NT2/D1 (cell line): ENCODE measurements at regions not wholly inside any gene's neighbourhood (a gene's known extent, or its start where the extent isn't known, plus 50 kb on each side); places are given as distances from the start of the nearest gene placed in this dataset.

Experiments
- YY1 ChIP-seq: IDR thresholded peaks from 2 replicates; pipeline ENCODE4 v1.6.1; 2011; ENCODE audit not compliant: insufficient read length, insufficient read depth
- ZNF274 ChIP-seq: IDR thresholded peaks from 2 replicates; pipeline ENCODE4 v1.6.1; 2011; ENCODE audit warnings: mild to moderate bottlenecking, low read depth, low read length

DNA sequence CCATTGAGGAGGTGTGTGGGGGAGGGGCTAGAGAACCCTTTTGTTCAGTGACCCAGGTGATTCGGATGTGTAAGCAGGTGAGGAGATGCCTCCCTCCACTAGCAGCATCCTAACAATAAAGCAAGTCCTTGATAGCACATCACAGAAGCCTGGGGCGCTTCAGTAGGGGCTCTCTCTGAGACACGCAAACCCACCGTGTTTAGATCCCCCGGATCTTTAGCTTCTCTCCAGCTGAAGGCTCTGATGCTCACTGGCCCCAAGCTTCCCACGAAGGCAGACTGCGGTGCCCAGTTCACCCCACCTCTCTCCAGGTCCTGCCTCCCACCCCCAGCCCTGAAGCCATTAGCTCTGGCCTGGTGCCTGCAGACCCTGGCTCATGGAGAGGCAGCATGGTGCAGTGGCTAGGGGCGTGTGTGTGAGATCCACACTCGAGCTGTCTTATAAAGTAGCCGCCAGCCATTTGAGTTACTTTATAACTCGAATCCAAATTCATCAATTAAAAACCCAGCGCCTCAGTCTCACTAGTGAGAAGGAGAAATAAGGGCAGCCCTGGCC lies 204.7 kb upstream of the TNRC6C start:
- TF ChIP-seq ZNF274 (no peak), YY1 (no peak)
